ENCODE measurements at regions not wholly inside any gene's neighbourhood (a gene's known extent, or its start where the extent isn't known, plus 50 kb on each side); places are given as distances from the start of the nearest gene placed in this dataset.

- TF ChIP-seq POLR2AphosphoS5 (IDR thresholded peaks at IDR 0.05) (no peak), POLR2A (IDR thresholded peaks at IDR 0.05) (no peak)
- TF ChIP-seq, protein P1, sequence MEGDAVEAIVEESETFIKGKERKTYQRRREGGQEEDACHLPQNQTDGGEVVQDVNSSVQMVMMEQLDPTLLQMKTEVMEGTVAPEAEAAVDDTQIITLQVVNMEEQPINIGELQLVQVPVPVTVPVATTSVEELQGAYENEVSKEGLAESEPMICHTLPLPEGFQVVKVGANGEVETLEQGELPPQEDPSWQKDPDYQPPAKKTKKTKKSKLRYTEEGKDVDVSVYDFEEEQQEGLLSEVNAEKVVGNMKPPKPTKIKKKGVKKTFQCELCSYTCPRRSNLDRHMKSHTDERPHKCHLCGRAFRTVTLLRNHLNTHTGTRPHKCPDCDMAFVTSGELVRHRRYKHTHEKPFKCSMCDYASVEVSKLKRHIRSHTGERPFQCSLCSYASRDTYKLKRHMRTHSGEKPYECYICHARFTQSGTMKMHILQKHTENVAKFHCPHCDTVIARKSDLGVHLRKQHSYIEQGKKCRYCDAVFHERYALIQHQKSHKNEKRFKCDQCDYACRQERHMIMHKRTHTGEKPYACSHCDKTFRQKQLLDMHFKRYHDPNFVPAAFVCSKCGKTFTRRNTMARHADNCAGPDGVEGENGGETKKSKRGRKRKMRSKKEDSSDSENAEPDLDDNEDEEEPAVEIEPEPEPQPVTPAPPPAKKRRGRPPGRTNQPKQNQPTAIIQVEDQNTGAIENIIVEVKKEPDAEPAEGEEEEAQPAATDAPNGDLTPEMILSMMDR (IDR thresholded peaks at IDR 0.05), result no peak
Measured at GRCh38 chr13:102947745-102948405, 102.0 kb downstream of the ERCC5 start.
